ENCODE measurements at regions not wholly inside any gene's neighbourhood (a gene's known extent, or its start where the extent isn't known, plus 50 kb on each side); places are given as distances from the start of the nearest gene placed in this dataset.

DNA sequence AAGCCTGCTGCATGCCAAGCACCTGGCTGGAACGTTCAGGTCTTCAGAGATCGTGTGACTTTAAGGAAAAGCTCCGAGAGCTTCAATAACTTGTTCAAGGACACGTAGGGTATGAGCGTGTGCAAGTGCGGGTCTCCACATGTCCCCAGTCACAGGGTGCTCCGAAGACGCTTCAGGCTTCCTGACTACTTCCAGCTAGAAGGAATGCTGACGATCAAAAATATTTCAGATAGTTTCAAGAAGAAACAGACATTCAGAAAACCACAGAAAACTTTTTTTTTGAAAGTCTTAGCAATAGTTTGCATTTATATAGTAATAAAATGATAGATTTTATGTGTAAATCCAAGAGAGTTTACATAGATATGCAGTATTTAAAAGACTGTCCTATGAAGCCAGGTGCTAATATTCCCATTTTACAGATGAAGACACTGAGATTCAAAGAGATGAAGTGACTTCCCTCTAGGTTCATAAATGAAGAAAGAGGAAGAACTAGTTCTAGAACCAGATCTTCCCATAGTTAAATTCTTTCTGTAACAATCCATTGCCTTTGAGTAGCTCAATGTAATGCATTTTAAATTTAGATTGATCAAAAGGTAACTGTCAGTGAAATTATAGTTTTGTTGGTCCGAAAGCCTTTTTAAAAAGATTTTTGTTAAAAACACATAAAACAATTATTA lies 247.6 kb downstream of the MYLK4 start:
- no peak for DNase-seq

- no peak for DNase-seq
These were observed 248.4 kb downstream of the MYLK4 start for GRCh38 chr6:2502096-2502997.

GRCh38 chr6:2497922-2498623 lies 252.6 kb downstream of the MYLK4 start:
- DNase-seq = no peak

DNA sequence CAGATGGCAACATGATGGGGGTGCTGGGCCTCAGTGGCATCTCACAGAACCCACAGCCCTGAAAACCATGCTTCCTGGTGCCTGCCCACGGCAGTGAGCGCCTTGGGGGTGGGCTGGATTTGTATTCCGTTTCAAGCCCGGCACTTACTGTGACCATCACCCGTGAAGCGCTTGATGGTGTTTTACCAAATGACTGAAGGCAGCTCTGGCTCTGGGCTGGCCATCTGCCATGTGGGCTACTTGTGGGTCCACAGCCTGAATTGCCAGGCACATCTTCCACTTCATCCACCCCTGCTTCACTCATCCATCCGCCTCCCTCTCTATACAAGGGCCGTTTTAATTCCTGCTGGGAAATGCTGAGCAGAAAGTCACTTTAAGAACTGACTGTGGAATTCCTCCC lies 250.9 kb upstream of the GMDS start:
- DNase-seq = no peak

GRCh38 chr6:2492686-2493523 lies 247.5 kb upstream of the GMDS start:
- no peak for DNase-seq

- DNase-seq = no peak
These were observed 245.7 kb upstream of the GMDS start for GRCh38 chr6:2491137-2491536.

- DNase-seq = no peak
These were observed 243.2 kb upstream of the GMDS start for GRCh38 chr6:2488578-2488977.

DNA sequence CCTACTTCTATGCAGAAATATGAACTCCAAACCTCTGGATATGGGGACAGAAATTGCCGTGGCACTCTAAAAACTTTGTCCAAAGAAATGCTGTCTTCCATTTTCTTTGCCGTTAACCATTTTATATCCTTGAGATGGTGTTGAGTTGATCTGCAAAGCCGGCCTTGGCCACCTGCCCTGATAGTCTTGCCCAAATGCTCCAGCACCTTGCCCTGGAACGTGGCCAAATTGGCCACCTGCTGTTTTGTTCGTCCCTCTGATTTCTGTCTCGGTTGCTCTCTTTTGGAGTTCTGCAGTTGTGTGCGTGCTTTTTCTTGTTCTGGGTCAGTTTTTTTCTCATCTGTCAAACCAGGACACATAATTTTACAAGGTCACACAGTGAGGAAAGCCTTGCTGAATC lies 239.7 kb upstream of the GMDS start:
- DNase-seq = no peak

DNA sequence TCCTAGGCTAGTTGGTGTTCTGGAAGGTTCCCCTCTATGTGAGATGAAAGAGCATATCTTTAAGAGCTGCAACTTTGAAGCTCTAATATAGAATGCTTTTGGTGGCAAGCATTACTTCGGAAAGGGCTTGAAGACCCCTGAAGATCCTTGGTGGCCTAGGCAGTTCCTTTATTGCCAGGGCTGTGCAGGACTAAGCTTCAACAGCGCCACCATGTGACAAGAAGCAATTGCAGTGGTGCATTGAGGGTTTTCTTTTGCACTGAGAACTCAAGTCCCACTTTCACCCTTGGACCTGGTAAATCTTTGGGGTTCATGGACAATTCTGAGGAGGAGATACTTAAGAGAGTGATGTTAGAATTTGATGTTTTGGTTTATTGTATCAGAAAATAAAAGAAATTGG lies 237.4 kb upstream of the GMDS start:
- no peak for DNase-seq

GRCh38 chr6:2481307-2481706 lies 235.9 kb upstream of the GMDS start:
- DNase-seq = no peak

GRCh38 chr6:2480267-2480966 lies 235.0 kb upstream of the GMDS start:
- DNase-seq = no peak

DNA sequence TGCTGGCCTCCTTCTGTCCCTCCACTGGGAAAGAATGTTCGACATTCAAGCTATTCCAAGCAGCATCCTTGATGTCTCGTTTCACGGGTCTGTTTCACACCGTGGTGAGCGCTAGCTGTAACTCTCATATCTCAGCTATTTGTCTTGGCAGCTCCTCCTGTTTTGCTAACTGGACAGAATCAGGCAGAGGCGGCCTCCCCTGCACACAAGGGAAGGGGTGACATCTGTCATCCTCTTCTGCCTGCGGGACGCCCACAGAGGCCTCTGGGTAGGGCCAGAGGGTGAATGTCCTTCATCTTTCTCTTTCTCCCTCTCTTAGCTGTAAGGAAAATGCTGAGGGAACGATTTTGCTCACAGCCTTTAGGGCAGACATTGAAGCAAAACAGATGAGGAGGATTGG lies 232.8 kb upstream of the GMDS start:
- no peak for DNase-seq

GRCh38 chr6:2477666-2478065 lies 232.3 kb upstream of the GMDS start:
- DNase-seq = no peak

- no peak for DNase-seq
These were observed 231.8 kb upstream of the GMDS start for GRCh38 chr6:2477250-2477649.

- DNase-seq = no peak
These were observed 231.0 kb upstream of the GMDS start for GRCh38 chr6:2476376-2476775.

DNA sequence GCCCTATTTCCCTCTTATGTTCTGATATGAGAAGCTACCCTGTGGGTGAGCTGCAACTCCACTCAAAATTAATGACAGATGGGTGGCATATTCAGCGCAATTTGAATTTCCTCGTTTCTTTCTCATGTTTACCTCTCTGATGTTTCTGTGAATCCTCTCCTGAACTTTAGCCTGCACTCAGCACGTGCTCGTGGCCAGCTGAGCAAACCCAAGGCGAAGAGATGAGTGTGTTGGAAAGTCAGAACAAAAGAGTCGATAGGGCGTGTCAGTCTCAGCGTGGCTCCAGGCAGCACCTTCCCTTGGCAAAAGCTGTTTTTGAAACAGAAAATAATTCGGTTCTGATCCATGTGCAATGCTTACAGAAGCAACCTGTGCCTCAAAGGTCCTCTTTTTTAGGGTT lies 226.1 kb upstream of the GMDS start:
- DNase-seq = no peak

DNA sequence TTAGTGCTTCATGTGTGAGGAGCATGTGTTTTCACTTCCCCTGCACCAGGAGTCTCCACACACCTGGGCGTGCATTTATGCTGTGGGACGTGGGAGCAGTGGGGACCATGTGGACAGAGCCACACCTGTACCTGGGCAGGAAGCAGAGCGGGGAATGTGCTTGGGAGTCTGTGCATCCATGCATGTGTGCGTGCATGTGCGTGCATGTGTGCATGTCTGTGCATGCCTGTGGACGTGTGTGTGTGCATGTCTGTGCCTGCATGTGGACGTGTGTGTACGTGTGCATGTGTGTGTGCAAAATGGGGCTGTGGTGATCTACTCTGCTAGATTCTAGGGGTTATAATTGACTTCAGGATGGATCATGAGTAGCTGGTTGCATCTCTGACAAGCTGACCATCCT lies 224.0 kb upstream of the GMDS start:
- DNase-seq = no peak

DNA sequence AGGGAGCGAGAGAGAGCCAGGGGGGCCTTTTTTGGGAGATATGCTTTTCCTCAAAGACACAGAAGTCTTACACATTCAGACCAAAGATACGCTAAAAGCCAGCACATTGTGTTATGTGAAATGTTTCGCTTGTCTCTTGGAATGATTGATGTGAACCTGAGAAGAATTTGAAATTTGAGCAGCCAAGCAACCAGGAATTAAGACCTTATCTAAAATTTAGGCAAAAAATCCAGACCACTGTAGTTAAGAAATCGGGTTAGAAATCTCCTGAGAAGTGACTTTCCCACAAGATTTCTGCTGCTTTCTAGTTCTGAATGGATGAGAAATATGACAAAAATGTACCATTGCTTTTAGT lies 223.2 kb upstream of the GMDS start:
- no peak for DNase-seq

GRCh38 chr6:2467929-2468600 lies 222.7 kb upstream of the GMDS start:
- DNase-seq = no peak

DNA sequence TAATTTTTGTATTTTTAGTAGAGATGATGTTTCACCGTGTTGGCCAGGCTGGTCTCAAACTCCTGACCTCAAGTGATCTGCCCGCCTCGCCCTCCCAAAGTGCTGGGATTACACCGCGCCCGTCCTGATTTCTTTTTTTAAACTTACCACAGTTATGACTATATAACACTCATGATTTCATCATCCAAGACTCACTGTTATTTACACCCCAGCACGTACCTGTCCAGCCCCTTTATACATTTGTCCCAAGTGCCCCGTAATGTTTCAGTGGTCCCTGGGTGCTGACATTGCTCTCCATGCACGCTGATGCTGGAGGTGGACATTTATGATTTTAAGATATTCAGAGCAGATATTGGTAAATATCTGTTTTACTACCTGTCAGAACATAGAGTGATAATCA lies 219.9 kb upstream of the GMDS start:
- no peak for DNase-seq

- no peak for DNase-seq
These were observed 219.2 kb upstream of the GMDS start for GRCh38 chr6:2464641-2465040.

All from muscle of arm (tissue), 1 donor.